CD4-positive, alpha-beta T cell (primary cell): ENCODE measurements at regions not wholly inside any gene's neighbourhood (a gene's known extent, or its start where the extent isn't known, plus 50 kb on each side); places are given as distances from the start of the nearest gene placed in this dataset.

Experiments
- ATAC-seq: fragments of 200-7000 bp; cut with Tn5 transposase; one replicate; pipeline ENCODE4 v1.10.0; 2022; ENCODE audit warnings: mild to moderate bottlenecking; ENCODE audit not compliant: poor library complexity
- CTCF ChIA-PET: fragments of 350-600 bp; sonication (Branson Sonifier 250); formaldehyde crosslinking; loops from one replicate; lab custom pipeline; 2021; ENCODE audit warnings: antibody characterized with exemption, inconsistent platforms; lab: Charles Lee
- POLR2A ChIA-PET: fragments of 350-600 bp; sonication (Branson Sonifier 250); formaldehyde crosslinking; loops from one replicate; lab custom pipeline; 2021; ENCODE audit warnings: antibody characterized with exemption, inconsistent platforms; lab: Charles Lee
- DNase-seq, 14 experiments: peaks; one replicate each; pipeline ENCODE4 v3.0.0-alpha.2; 2013 to 2020; ENCODE audit warnings: mixed read lengths in 2 of 14
- H3K27ac ChIP-seq, 2 donors: one replicate each; pipeline versions ENCODE4 v1.5.1 to v1.7.0; 2013; ENCODE audit warnings: low read length in 2 of 2, low read depth in 1 of 2, mild to moderate bottlenecking in 1 of 2
- H3K27me3 ChIP-seq, 2 experiments: 1 replicate in 1 of 2; 2 replicates in 1 of 2; pipeline versions ENCODE4 v1.6.1 to v1.7.0; 2013; ENCODE audit warnings: low read length in 2 of 2, control low read depth in 1 of 2, mild to moderate bottlenecking in 1 of 2, moderate library complexity in 1 of 2; ENCODE audit not compliant: insufficient read depth in 2 of 2, control insufficient read depth in 1 of 2
- H3K36me3 ChIP-seq: one replicate; pipeline ENCODE4 v1.6.1; 2013; ENCODE audit warnings: low read length, control low read depth; ENCODE audit not compliant: insufficient read depth
- H3K4me1 ChIP-seq: one replicate; pipeline ENCODE4 v1.6.1; 2013; ENCODE audit warnings: low read length, control low read depth; ENCODE audit not compliant: insufficient read depth
- H3K4me3 ChIP-seq: one replicate; pipeline ENCODE4 v1.5.1; 2013; ENCODE audit warnings: mild to moderate bottlenecking, low read length, moderate library complexity
- H3K9me3 ChIP-seq, 2 experiments: 1 replicate in 1 of 2; 2 replicates in 1 of 2; pipeline versions ENCODE4 v1.6.1 to v1.7.0; 2013; ENCODE audit warnings: low read length in 2 of 2, mild to moderate bottlenecking in 2 of 2, control low read depth in 1 of 2, moderate library complexity in 1 of 2; ENCODE audit not compliant: control insufficient read depth in 1 of 2, insufficient read depth in 1 of 2
- H3K27ac Mint-ChIP-seq: one replicate; pipeline ENCODE4 v1.8.0; 2020; ENCODE audit warnings: mixed read lengths
- H3K27me3 Mint-ChIP-seq: one replicate; pipeline ENCODE4 v1.8.0; 2021; ENCODE audit warnings: mixed read lengths
- H3K36me3 Mint-ChIP-seq: one replicate; pipeline ENCODE4 v1.8.0; 2021; ENCODE audit warnings: low read depth, mixed read lengths
- H3K4me1 Mint-ChIP-seq: one replicate; pipeline ENCODE4 v1.8.0; 2021; ENCODE audit warnings: low read depth, mixed read lengths
- H3K4me3 Mint-ChIP-seq: one replicate; pipeline ENCODE4 v1.8.0; 2020; ENCODE audit warnings: mild to moderate bottlenecking, mixed read lengths
- H3K9me3 Mint-ChIP-seq: one replicate; pipeline ENCODE4 v1.8.0; 2020; ENCODE audit warnings: mixed read lengths
- CTCF ChIP-seq: fragments of 200-600 bp; IDR thresholded peaks from one replicate; pipeline ENCODE4 v1.8.0; 2022; ENCODE audit warnings: antibody characterized with exemption, mild to moderate bottlenecking
- intact Hi-C, 2 experiments: fragments of 100-400 bp; cut with DNase I in 1 of 2; cut with micrococcal nuclease in 1 of 2; formaldehyde crosslinking; loops; one replicate each; pipeline versions ENCODE4 v1.15.1 to v1.9.0; 2023 to 2025; cut with DNase I, micrococcal nuclease

GRCh38 chr1:29458737-29459619, 222.7 kb downstream of the PTPRU start:
- intact Hi-C loops = no loop called here
- H3K4me3 Mint-ChIP-seq = no peak overlapping the region
- ChIA-PET POLR2A (no interaction called here), CTCF (no interaction called here)
- no peak overlapping the region for H3K27ac Mint-ChIP-seq
- H3K4me1 Mint-ChIP-seq = no peaks in the 10 kb centered on the region
- no peaks in the 10 kb centered on the region for H3K36me3 ChIP-seq
- DNase-seq (peak in 1 of 14 experiments; percentile 1), ATAC-seq (no peak)
- H3K27me3 Mint-ChIP-seq = peaks cover 30% of the 10 kb centered on the region
- H3K4me3 ChIP-seq = no peak overlapping the region
- H3K4me1 ChIP-seq = no peaks in the 10 kb centered on the region
- TF ChIP-seq CTCF = no peak
- no peaks in the 10 kb centered on the region for H3K36me3 Mint-ChIP-seq
- no peaks in the 10 kb centered on the region for H3K9me3 Mint-ChIP-seq
- H3K9me3 ChIP-seq = peaks cover 0 to 5% of the 10 kb centered on the region in 2 experiments
- H3K27ac ChIP-seq = no peak overlapping the region
- no peaks in the 10 kb centered on the region for H3K27me3 ChIP-seq

GRCh38 chr1:29457496-29458368, 221.4 kb downstream of the PTPRU start:
- Mint-ChIP-seq H3K4me1 (no peaks in the 10 kb centered on the region), H3K4me3 (no peak overlapping the region), H3K27me3 (peaks cover 38% of the 10 kb centered on the region), H3K27ac (no peak overlapping the region), H3K36me3 (no peaks in the 10 kb centered on the region), H3K9me3 (no peaks in the 10 kb centered on the region)
- no peaks in the 10 kb centered on the region for H3K27me3 ChIP-seq
- no peak for ATAC-seq
- peaks cover 0 to 5% of the 10 kb centered on the region in 2 experiments for H3K9me3 ChIP-seq
- no peak for TF ChIP-seq CTCF
- no peaks in the 10 kb centered on the region for H3K36me3 ChIP-seq
- POLR2A ChIA-PET = no interaction called here
- intact Hi-C loops = no loop called here
- H3K4me3 ChIP-seq = no peak overlapping the region
- CTCF ChIA-PET = no interaction called here
- DNase-seq = no peak
- no peak overlapping the region for H3K27ac ChIP-seq
- H3K4me1 ChIP-seq = no peaks in the 10 kb centered on the region

- intact Hi-C loops = no loop called here
- no peaks in the 10 kb centered on the region for H3K4me1 Mint-ChIP-seq
Measured at GRCh38 chr1:29456685-29457435, 220.5 kb downstream of the PTPRU start.

More at GRCh38 chr1:29456685-29457435, 220.5 kb downstream of the PTPRU start:
- ATAC-seq (no peak), DNase-seq (no peak)
- H3K36me3 ChIP-seq = no peaks in the 10 kb centered on the region
- H3K9me3 Mint-ChIP-seq = no peaks in the 10 kb centered on the region
- no peak overlapping the region for H3K4me3 ChIP-seq
- no peaks in the 10 kb centered on the region for H3K36me3 Mint-ChIP-seq
- peaks cover 0 to 5% of the 10 kb centered on the region in 2 experiments for H3K9me3 ChIP-seq
- CTCF ChIA-PET = no interaction called here
- H3K27ac Mint-ChIP-seq = no peak overlapping the region
- no peaks in the 10 kb centered on the region for H3K27me3 ChIP-seq
- POLR2A ChIA-PET = no interaction called here
- no peaks in the 10 kb centered on the region for H3K4me1 ChIP-seq
- H3K27ac ChIP-seq = no peak overlapping the region
- no peak for TF ChIP-seq CTCF
- peaks cover 41% of the 10 kb centered on the region for H3K27me3 Mint-ChIP-seq
- no peak overlapping the region for H3K4me3 Mint-ChIP-seq
